Right kidney (tissue), 1 donor: ENCODE measurements at regions not wholly inside any gene's neighbourhood (a gene's known extent, or its start where the extent isn't known, plus 50 kb on each side); places are given as distances from the start of the nearest gene placed in this dataset.

Experiments
- DNase-seq: peaks from one replicate; pipeline ENCODE4 v3.0.0-alpha.2; 2016

DNA sequence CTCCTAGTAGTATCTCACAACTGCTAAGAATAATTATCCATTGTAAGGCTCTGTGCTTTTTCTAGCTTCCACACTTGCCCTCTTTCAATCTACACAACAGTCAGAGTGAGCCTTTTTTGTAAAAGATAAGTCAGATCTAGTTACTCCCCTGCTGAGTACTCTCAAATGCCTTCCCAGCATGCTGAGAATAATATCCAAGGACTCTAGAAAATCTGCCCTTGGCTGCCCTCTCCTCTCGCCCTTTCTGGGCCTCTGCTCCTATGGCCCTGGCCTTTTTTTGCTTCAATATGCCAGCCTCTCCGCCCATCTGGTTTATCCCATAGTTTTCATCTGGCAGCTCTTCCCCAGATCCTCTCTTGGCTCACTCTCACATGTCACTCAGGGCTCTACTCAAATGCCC is 455.9 kb upstream of the UBE2E3 start:
- no peak for DNase-seq

DNA sequence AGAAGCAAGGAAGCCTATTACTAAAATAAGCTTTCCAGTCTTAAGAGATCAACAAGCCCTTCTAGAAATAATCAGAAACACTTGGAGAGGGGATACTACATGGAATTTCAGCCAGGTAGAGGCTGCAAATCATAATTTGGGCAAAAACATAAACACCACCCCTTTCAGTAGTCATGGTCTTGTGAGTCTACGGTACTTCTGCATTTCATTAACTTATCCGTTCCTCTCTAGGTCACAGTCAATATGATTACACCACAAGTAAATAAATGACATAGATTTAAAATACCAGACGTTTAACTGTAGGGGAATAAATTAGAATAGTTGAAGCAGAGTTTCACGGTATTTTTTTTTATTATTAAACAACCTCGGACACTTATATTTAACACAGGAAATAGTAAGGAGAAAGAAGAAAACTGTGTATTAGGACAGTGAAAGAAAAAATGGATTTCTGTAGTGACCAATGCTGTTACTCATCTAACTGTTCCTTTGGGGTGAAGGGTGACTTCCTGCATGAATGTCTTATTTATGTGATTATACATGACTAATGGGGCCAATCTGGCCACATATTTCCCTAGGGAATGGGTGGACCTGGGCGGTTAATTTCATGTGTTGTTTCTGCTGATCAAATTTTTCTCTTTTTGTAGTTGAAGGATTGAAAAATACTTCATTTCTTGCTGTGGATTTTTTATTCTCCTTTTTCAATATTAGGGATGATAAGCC is 456.6 kb upstream of the UBE2E3 start:
- no peak for DNase-seq

DNA sequence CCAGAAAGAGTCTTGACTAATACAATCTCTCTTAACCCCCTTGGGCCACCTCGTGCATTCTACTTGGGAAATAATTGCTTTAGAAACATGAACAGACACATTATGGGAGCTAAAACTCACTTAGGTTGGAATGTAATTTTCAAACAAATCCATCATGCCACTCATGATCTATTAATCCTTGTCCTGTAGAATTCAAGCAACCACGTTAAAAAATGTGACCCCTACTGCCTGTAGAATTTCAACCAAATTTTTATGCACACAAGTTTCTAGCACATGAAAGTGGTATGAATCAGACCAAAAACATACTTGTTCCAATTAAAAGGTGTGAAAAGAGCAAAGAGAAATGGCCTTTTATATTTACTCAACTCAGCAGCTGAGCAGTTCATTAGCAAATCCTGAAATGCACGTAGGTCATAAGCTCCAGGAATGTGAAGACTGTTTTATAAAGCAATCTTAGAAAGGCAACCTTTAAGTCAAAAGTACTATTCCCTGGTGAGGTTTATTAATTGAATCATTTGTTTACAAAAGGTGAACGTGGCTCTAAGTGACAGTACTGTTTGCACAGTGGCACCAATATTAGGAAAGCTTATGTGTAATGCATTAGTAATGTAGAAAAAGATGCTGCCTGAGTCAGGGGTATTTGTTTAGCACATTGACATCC is 459.4 kb upstream of the UBE2E3 start:
- no peak for DNase-seq

DNA sequence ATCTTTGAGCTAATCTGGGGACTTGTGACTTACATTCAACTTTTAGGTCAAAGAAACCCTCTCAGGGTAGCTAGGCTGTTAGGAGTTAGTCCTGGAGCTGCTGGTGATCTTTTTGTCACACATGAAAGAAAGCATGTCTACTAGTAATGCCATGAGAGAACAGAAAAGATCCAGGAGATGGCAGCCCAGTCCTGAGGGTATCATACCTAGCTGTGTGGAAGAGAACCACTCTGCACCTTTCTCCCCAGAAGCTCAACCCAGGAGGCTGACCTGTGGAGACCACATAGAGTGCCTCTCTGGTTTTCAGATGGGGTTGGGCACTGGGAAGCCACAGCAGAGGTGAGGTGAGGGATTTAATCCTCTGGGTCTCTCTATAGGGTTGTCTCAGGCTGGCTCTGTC is 460.2 kb upstream of the UBE2E3 start:
- DNase-seq: no peak

DNA sequence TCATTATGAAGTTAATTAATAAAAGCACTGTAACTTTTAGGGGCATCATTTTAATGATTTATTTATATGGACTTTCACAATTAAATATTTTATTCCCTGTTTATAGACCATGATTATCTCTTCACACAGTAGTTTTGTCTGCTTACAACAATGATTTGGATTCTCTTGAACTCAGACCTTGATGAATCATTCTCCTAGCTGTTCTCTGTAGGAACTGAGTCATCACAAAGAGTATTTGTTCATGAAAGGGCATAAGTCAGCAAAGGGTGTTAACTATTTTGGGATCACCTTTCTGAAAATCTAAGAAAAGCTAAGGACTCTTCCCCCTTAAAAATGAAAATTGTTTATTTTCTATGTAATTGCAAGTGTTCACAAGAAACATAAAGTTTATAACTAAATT is 461.1 kb upstream of the UBE2E3 start:
- no peak for DNase-seq

DNA sequence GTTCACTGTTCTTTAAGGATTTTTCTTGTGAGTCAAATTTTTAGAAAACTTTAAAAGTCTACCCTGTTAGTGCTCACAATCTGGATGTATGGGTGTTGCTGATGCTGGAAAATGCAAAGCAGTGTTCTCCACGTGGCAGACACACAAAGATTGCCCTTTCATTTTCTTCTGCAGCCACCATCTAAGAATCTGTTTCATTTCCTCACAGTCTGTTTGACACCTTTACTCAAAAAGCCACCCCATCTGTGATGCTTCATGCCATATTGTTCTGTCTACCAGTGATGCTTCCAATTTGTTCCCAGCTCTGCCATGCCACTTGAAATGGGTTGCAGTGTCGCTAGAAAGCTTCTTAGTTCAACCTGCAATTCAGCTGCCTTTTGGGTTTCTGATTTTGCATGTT is 464.2 kb upstream of the UBE2E3 start:
- no peak for DNase-seq

DNA sequence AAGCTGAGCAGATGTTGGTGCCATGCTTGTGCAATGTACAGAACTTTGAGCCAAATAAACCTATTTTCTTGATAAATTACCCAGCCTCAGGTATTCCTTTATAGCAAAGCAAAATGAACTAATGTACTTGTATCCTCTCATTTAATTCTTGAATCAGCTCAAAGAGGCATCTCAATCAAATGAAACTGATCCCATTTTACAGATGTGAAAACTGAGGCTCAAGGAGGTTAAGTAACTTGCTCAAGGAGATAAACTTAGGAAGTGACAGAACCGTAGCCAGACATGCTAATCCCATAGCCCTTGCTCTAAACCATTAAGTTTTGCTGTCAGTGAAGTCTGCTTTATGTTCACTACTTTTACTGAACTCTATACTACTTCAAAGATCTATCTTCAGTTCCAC is 467.0 kb upstream of the UBE2E3 start:
- no peak for DNase-seq

DNA sequence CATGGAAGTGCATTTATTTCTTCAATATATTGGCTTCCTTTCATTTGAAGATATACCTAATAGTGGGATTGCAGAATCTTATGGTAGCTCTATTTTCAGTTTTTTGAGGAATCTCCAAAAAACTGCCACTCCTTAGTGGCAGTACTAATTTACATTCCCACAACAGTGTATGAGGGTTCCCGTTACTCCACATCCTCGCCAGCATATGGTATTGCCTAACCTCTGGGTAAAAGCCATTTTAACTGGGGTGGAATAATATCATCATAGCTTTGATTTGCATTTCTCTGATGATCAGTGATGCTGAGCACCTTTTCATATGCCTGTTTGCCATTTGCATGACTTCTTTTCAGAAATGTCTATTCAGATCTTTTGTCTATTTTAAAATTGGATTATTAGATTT is 471.9 kb upstream of the UBE2E3 start:
- DNase-seq: no peak

DNA sequence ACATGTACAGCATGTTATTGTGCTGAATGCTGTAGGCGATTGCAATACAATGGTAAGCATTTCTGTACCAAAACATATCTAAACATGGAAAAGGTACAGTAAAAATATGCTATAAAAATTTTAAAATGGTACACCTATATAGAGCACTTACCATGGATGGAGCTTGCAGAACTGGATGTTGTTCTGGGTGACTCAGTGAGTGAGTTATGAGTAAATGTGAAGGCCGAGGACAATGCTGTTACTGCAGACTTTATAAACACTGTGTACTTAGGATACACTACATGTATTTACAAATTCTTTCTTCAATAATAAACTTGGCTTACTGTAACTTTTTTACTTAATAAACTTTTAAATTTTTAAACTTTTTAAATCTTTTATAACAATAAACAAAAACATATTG is 473.4 kb upstream of the UBE2E3 start:
- DNase-seq: no peak

DNA sequence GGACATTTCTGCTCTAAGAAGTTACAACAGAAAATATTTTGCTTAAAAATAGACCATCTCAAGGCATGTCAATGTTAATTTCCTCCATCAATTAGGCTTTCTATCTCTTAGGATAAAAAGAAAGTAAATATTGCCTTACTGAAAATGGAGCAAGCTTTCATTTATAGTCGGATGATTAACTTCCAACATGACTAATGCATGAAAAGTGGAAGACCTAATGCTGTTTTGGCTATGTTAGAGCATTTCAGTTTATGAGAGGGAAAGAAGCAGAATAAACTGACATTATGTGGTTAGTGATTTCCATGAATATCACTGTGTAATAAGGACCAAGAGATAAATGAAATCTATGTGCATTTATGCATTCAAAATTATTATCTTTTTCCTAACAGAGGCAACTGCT is 475.2 kb upstream of the UBE2E3 start:
- DNase-seq: no peak

DNA sequence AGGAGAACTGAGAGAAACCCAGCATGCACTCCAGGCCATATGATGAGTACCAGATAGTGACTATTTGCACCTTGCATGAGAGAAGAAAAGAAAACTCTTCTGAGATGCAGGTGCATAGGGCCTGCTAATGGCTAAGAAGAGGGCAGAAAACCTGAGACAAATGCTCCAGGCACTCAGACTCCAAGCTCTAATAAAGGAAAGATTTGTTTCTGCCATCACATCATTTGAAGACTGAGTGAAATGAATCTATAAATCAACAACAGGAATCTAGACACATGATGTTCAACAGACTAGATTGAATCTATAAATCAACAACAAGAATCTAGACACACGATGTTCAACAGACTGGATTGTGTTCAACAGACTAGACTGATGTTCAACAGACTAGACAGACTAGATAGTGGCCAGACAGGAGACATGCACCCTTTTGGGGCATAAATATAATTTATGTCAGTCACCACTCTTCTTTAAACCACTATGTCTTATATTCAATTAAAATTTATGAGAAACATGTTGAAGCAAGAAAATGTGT is 482.7 kb upstream of the UBE2E3 start:
- DNase-seq: no peak

DNA sequence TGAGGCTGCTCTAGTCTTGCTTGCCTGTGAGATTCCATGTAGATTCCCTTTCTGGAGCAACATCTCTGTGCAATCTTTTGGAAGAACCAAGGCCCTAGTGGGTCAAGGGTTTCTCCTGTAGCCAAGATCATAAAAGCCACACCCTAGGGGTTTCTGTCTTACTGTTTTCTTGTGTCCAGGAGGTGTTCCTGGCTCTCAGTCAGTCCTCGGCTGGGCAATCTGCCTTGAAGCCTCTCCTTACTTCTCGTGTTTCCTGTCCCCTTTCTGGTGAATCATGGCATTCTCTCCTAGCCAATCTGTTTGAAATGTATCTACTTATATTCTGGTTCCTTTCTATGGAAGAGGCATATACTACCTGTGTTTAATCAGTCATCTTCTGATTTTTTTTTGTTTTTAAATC is 484.8 kb upstream of the UBE2E3 start:
- no peak for DNase-seq

DNA sequence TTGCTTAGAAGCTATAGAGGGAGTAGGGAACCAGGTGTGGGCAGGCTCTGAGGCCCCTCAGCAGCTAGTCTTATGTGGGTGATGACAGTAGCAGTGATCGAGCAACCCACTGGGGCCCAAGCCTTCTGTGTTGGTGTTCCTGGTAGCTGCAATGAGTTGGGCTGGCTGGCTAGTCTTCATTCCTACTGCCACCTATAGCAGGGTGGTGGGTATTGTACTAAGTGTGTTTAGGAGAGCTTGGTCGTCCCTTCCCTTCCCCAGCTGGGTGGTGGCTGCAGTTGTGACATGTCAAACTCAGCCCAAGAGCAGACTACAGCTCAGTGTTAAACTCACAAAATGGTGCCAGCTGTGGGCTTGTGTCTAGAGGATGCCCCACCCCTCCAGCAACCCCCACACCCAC is 486.1 kb upstream of the UBE2E3 start:
- DNase-seq: no peak

DNA sequence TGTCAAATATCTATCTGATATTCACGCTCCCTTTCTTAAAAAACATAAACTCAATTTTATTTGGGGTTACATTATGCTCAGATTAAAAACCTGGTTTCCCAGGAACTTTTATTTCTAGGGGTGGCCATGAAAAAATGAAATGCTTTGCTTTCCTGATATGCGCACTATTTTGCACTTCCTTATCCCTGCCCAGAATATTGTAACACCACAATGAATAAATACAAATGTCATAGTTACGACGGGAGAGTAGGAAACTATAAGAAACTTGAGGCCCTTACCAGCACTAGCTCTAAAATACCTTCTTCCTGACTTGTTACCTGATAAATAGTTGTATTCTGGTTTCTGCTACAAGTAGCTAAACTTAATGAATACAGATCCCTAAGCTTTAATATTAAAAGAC is 475.6 kb upstream of the CWC22 start:
- DNase-seq: no peak

DNA sequence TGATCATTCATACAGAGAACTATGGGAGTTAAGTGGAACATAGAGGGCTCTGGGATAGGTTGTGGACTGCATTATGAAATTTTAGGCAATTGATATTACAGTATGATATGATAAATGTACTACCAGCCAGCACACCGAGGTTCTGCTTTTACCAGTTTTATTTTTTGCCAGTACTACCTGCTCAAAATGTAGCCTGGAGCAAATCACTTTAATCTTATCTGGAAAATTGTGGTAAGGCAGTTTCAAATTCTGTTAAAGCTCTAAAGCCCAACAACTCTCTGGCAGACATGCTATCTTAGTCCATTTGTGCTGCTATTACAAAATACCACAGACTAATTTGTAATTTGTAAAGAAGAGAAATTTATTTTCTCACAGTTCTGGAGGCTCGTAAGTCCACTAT is 474.9 kb upstream of the CWC22 start:
- DNase-seq: no peak

DNA sequence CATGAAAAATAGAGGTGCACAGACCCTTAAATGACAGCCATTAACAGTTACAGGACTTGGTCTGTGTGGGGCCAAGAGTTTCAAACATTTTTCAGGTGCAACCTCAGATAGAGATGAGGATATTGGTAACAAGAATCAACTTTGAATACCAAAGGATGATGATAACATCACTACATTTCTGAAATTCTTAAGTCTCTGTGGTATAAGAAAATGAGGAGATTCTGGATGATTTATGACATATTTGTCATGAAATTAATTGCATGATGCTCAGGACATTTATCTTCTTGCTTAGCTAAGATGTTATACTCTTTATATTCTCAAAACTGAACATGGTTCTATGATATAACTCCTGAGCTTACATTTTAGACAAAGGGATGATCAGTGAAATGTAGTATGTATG is 471.8 kb upstream of the CWC22 start:
- no peak for DNase-seq

DNA sequence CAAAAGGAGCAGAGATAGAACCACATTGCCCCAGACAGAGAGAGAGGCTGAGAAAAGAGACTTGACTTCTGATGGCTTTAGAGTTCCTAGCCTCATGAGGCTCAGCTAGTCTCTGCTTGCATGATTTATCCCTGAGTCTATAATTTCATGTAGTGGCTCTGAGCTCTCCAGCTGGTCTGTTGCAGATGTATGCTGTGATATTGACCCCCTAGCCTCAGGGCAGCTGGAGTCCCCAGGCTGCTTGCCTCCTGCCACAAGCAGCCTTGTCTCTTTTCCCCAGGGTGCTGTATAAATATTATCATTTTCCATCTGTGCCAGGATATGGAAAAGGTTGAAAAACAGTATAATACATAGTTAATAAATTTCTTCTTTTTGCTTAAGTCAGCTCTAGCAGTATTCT is 467.6 kb upstream of the CWC22 start:
- peak; percentile 3 for DNase-seq

DNA sequence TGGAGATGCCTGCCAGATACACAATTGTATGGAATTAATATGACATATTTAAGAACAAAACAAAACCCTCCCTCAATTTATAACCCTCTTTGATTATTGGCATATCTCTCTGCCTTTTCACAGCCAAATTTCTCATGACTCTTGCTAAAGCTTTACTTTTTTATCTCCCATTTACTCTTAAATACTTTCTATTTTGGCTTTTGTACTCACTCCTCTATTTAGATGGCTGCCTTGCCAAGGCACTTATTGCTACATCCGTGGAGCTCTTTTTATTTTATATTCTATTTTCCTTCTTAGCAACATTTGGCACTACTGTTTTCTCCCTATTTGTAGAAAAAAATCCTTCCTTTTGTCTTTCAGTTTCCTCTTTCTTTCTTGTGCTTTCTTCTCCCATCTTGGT is 466.4 kb upstream of the CWC22 start:
- DNase-seq: no peak

DNA sequence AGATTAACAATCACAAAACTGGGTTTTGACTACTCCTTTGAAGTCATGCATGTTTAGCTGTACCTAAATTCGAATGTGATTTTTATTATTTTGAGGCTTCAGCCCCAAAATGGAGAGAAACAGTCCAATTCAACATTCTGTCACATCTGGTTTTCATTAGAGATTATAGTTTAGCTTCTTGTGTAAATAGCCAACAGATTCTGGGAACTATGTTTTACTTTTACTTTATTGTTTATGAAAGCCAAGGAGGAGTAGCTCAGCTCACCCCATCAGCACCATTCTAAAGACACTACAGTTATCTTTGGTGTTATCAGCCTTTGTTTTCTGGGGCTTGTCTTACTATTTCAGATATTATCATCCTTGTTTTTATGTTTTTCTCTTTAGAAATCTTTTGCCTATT is 465.0 kb upstream of the CWC22 start:
- no peak for DNase-seq

DNA sequence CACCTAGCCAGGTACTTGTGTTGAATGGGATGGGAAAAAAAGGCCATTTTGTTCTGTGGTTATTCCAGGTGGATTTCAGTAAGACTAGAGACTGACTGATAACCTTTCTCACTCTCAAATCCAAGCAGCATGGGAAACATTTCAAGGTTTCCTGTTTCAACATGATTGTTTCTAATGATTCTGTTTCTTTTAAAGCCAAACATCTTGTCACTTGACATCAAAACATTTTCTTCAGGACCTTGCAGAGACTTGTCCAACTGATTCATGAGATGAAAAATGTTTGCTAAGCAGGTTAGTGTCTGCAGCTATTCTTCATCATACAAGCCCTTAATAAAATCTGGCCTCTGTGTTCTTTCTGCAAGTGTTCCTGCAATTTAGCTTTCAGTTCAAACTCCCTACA is 456.5 kb upstream of the CWC22 start:
- DNase-seq: no peak

DNA sequence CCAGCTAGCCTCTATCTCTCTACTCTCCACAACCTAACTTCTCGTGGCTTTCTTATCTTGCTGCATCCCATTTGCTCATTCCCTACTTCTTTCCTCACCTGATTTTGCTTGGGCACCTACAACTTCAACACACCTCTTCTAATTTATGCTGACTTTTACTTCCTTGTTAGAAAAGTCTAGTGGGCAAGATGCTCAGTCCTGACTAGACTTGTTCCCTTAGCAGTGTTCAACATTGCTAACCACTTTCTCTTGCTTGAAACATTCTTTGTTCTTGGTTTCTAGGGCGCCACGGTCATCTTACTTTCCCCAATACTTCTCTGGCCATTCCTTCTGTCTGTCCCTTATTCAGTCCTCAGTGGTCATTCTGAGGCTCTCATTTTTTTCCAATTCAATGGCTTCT is 454.7 kb upstream of the CWC22 start:
- no peak for DNase-seq

DNA sequence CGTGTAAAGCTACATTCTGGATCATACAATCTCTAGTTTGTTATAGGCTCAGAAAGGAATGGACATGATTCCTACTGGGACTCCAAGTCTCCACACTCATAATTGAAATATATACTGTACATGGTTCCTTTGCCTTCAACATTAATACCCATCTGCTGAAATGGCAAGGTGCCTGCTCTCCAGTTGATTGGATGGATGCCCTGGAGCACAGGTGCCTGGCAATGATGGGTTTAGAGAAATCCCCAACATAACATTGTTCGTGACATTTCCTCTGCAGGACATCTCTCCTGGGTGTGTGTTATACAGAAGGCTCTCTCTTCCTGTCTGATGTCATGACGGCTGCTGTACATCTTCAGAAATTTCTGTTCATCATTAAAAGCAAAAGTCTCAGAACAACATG is 449.7 kb upstream of the CWC22 start:
- DNase-seq: no peak

DNA sequence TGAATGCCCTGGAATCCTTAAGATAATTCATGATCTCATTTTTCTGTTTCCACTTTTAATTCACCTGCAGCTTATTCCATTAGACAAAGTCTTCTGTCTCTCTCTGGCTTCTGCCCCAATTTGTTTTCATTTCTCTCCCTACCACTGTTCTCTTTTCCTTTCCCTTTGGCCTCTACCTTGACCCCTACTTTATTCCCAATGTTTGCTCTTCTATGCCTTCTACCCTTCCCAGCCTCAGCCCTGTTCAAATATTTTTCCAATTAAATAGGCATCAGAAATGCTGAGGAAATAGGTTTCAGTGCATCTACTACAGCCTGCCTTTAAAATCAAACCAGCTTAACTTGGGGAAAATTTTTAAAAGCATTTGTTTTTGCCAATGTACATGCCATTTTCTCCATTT is 443.7 kb upstream of the CWC22 start:
- no peak for DNase-seq

DNA sequence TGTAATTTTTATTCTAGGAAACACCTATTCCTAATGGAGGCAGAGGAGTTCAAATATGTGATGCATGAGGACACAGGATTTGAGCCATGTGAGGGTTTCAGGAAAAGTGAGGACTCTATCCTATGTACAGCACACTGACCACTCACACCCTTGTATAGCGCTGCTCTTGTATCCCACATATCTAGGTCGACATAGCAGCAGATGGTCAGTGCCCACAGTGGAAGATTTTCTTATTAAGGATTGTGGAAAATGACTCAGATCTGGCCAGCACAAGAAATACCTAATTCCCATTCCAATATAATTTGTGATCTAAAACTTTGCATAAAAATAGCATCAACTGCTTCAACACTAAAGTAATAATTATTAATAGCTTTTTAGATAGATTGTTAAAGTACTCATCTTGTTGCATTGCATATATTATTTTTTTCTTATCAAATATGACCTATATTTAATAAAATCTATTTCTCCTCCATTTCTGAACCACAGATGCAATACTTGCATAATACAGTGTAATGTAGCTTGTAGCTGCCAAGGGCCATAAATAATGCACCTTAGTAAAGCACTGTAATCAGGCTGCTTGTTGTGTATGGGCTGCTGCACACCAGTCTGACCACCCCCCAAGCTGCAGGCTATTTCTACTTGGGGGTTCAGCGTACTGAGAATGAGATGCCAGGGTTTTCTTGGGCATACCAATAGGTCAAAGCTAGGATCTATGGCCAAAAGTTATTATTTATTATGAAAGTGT is 442.2 kb upstream of the CWC22 start:
- DNase-seq: no peak
